Retina (tissue), 1 donor: ENCODE measurements at regions not wholly inside any gene's neighbourhood (a gene's known extent, or its start where the extent isn't known, plus 50 kb on each side); places are given as distances from the start of the nearest gene placed in this dataset.
A peak's percentile ranks its signal among the peaks of the same experiment; 100 is the strongest.

Experiments used
- DNase-seq: peaks from one replicate; pipeline ENCODE4 v3.0.0-alpha.2; 2016

GRCh38 chr20:60529149-60529548 is 570.9 kb downstream of the CDH26 start:
- DNase-seq: no peak

GRCh38 chr20:60535211-60535610 is 577.0 kb downstream of the CDH26 start:
- DNase-seq: no peak

GRCh38 chr20:60540591-60540990 is 582.4 kb downstream of the CDH26 start:
- DNase-seq: no peak

GRCh38 chr20:60541991-60542390 is 583.8 kb downstream of the CDH26 start:
- DNase-seq: no peak

- DNase-seq: no peak
Measured at GRCh38 chr20:60543598-60543997, 585.4 kb downstream of the CDH26 start.

GRCh38 chr20:60553095-60553494 is 594.9 kb downstream of the CDH26 start:
- no peak for DNase-seq

GRCh38 chr20:60558486-60558885 is 600.3 kb downstream of the CDH26 start:
- no peak for DNase-seq

GRCh38 chr20:60559462-60559861 is 601.2 kb downstream of the CDH26 start:
- peak; percentile 24 for DNase-seq

- no peak for DNase-seq
Measured at GRCh38 chr20:60561052-60561451, 602.8 kb downstream of the CDH26 start.

- peak; percentile 47 for DNase-seq
Measured at GRCh38 chr20:60565083-60565482, 606.9 kb downstream of the CDH26 start.

GRCh38 chr20:60565551-60565950 is 607.3 kb downstream of the CDH26 start:
- DNase-seq: no peak

GRCh38 chr20:60569116-60569515 is 610.9 kb downstream of the CDH26 start:
- no peak for DNase-seq

GRCh38 chr20:60570481-60571277 is 612.5 kb downstream of the CDH26 start:
- no peak for DNase-seq

- no peak for DNase-seq
Measured at GRCh38 chr20:60573003-60573680, 614.9 kb downstream of the CDH26 start.

- no peak for DNase-seq
Measured at GRCh38 chr20:60576236-60576635, 618.0 kb downstream of the CDH26 start.

- no peak for DNase-seq
Measured at GRCh38 chr20:60579941-60580515, 621.8 kb downstream of the CDH26 start.

GRCh38 chr20:60581606-60582115 is 623.4 kb downstream of the CDH26 start:
- DNase-seq: no peak

GRCh38 chr20:60583741-60584140 is 625.5 kb downstream of the CDH26 start:
- DNase-seq: no peak

- no peak for DNase-seq
Measured at GRCh38 chr20:60584221-60584620, 626.0 kb downstream of the CDH26 start.

GRCh38 chr20:60585651-60586050 is 627.4 kb downstream of the CDH26 start:
- no peak for DNase-seq

- peak; percentile 54 for DNase-seq
Measured at GRCh38 chr20:60586269-60587050, 628.2 kb downstream of the CDH26 start.

GRCh38 chr20:60587986-60588385 is 629.8 kb downstream of the CDH26 start:
- no peak for DNase-seq

GRCh38 chr20:60589623-60590022 is 631.4 kb downstream of the CDH26 start:
- DNase-seq: no peak
